Activated naive CD4-positive, alpha-beta T cell treated with anti-CD3 and anti-CD28 coated beads, Interleukin-2, amount 50 U/mL, for 72 hours (primary cell): ENCODE measurements at regions not wholly inside any gene's neighbourhood (a gene's known extent, or its start where the extent isn't known, plus 50 kb on each side); places are given as distances from the start of the nearest gene placed in this dataset.

Experiments used
- ATAC-seq, 2 donors: fragments of 150-1000 bp; cut with Tn5 transposase; 2 replicates each; pipeline ENCODE4 v1.10.0; 2021; ENCODE audit warnings: mild to moderate bottlenecking in 2 of 2, moderate library complexity in 2 of 2
- DNase-seq, 2 donors: peaks; one replicate each; pipeline ENCODE4 v3.0.0; 2021 to 2022; ENCODE audit warnings: low spot score in 2 of 2
- H3K27ac Mint-ChIP-seq, 2 donors: one replicate each; pipeline ENCODE4 v1.8.0; 2022; ENCODE audit warnings: mild to moderate bottlenecking in 2 of 2, mixed read lengths in 2 of 2
- H3K36me3 Mint-ChIP-seq, 2 donors: one replicate each; pipeline ENCODE4 v1.8.0; 2022; ENCODE audit warnings: mixed read lengths in 2 of 2
- H3K9me3 Mint-ChIP-seq, 2 donors: one replicate each; pipeline ENCODE4 v1.8.0; 2022; ENCODE audit warnings: mixed read lengths in 2 of 2

DNA sequence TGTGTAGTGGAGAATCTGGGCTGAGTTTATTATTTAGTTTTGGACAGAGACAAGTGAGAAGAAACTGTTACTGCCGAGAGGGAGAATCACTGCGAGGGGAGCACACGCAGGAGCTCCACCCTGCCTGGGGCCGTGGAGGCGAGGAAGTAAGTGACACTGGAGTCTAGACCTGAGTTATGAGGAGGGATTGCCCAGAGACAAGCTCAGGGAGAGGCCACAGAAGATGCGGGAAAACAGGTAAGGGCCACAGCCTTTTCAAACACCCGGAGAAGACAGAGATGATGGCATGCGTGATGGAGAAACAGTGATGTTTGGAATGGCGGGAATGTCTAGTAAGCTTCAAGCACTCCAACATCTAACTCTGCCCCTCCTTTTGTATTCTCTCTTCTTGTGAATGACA, 84.1 kb downstream of the TNFSF11 start:
- no peaks in the 10 kb centered on the region for H3K9me3 Mint-ChIP-seq
- no peak overlapping the region for H3K27ac Mint-ChIP-seq
- H3K36me3 Mint-ChIP-seq = no peaks in the 10 kb centered on the region

GRCh38 chr13:42660333-42660965, 86.5 kb downstream of the TNFSF11 start:
- H3K36me3 Mint-ChIP-seq = no peaks in the 10 kb centered on the region
- no peak overlapping the region for H3K27ac Mint-ChIP-seq
- H3K9me3 Mint-ChIP-seq = peaks cover 5% of the 10 kb centered on the region in 2 donors
- ATAC-seq (no peak), DNase-seq (no peak)

More for the DNA sequence above, 84.1 kb downstream of the TNFSF11 start:
- no peak for DNase-seq
- no peak for ATAC-seq

GRCh38 chr13:42667638-42668037, 93.7 kb downstream of the TNFSF11 start:
- H3K9me3 Mint-ChIP-seq = peaks cover 16 to 27% of the 10 kb centered on the region in 2 donors
- no peak for ATAC-seq
- DNase-seq = no peak
- peaks cover 0 to 8% of the 10 kb centered on the region in 2 donors for H3K36me3 Mint-ChIP-seq
- H3K27ac Mint-ChIP-seq = no peak overlapping the region

GRCh38 chr13:42671502-42671901, 97.5 kb downstream of the TNFSF11 start:
- peaks cover 8 to 12% of the 10 kb centered on the region in 2 donors for H3K9me3 Mint-ChIP-seq
- no peak for DNase-seq

DNA sequence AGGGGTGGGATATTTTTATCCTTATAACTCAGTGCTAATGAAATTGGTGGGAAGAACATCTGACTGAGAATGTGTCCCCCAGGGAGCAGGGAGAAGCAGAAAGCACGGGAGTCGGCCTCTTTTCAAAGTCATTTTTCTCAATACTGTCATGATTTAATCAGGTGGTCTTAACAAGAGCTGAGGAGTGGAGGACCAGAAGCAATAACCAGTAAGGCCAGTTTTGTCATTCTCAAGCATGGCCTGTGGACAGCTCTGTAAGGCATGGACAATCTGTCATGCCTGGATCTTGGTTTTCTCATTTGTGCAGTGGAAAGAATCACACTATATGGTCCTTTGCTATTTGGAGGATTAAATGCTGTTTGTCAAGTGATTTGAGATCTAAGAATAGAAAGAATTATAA, 99.7 kb downstream of the TNFSF11 start:
- ATAC-seq = no peak
- DNase-seq = no peak
- Mint-ChIP-seq H3K36me3 (no peaks in the 10 kb centered on the region), H3K27ac (no peak overlapping the region), H3K9me3 (peaks cover 0 to under 1% of the 10 kb centered on the region in 2 donors)

More at GRCh38 chr13:42671502-42671901, 97.5 kb downstream of the TNFSF11 start:
- Mint-ChIP-seq H3K36me3 (peaks cover 0 to 5% of the 10 kb centered on the region in 2 donors), H3K27ac (no peak overlapping the region)
- ATAC-seq = no peak

DNA sequence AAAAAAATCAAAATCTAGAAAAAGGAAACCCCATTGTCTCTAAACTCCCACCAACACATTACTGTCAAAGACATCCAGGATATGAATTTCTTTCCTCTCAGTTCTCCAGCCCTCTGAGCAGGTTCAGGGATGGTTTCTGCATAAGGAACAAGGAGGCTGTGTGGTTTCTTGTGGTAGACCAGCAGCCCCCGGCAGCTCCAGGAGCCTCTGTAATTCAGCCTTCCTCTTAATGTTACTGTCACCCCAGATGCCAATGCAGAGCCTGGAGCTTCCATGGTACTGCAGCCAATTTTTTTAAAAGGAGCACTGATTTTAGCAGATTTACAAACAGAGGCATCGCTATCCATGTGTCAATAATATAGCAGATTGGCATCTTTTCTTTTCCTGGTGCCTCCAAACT, 100.6 kb upstream of the FAM216B start:
- Mint-ChIP-seq H3K36me3 (no peaks in the 10 kb centered on the region), H3K9me3 (no peaks in the 10 kb centered on the region), H3K27ac (peak overlapping the region in 1 of 2 donors; percentile 40)
- DNase-seq = no peak
- ATAC-seq = no peak

- ATAC-seq = no peak
- no peak for DNase-seq
Observed at GRCh38 chr13:42681326-42682100, 99.9 kb upstream of the FAM216B start.

GRCh38 chr13:42684226-42684625, 97.2 kb upstream of the FAM216B start:
- ATAC-seq (no peak), DNase-seq (no peak)
- H3K27ac Mint-ChIP-seq = no peak overlapping the region
- H3K9me3 Mint-ChIP-seq = peaks cover 4 to 5% of the 10 kb centered on the region in 2 donors
- H3K36me3 Mint-ChIP-seq = peaks cover 0 to 5% of the 10 kb centered on the region in 2 donors

More at GRCh38 chr13:42681326-42682100, 99.9 kb upstream of the FAM216B start:
- no peaks in the 10 kb centered on the region for H3K9me3 Mint-ChIP-seq
- peak overlapping the region in 1 of 2 donors; percentile 40 for H3K27ac Mint-ChIP-seq
- no peaks in the 10 kb centered on the region for H3K36me3 Mint-ChIP-seq

GRCh38 chr13:42685751-42686150, 95.6 kb upstream of the FAM216B start:
- H3K9me3 Mint-ChIP-seq = peaks cover 4 to 5% of the 10 kb centered on the region in 2 donors
- no peak for DNase-seq
- H3K27ac Mint-ChIP-seq = no peak overlapping the region
- peaks cover 0 to 5% of the 10 kb centered on the region in 2 donors for H3K36me3 Mint-ChIP-seq
- no peak for ATAC-seq

GRCh38 chr13:42686165-42686564, 95.2 kb upstream of the FAM216B start:
- ATAC-seq (no peak), DNase-seq (no peak)
- no peak overlapping the region for H3K27ac Mint-ChIP-seq
- H3K9me3 Mint-ChIP-seq = peaks cover 4 to 5% of the 10 kb centered on the region in 2 donors
- H3K36me3 Mint-ChIP-seq = peaks cover 0 to 5% of the 10 kb centered on the region in 2 donors

- ATAC-seq = no peak
- Mint-ChIP-seq H3K27ac (no peak overlapping the region), H3K36me3 (peaks cover 0 to 5% of the 10 kb centered on the region in 2 donors), H3K9me3 (peaks cover 4 to 12% of the 10 kb centered on the region in 2 donors)
- no peak for DNase-seq
Observed at GRCh38 chr13:42688821-42689220, 92.6 kb upstream of the FAM216B start.

DNA sequence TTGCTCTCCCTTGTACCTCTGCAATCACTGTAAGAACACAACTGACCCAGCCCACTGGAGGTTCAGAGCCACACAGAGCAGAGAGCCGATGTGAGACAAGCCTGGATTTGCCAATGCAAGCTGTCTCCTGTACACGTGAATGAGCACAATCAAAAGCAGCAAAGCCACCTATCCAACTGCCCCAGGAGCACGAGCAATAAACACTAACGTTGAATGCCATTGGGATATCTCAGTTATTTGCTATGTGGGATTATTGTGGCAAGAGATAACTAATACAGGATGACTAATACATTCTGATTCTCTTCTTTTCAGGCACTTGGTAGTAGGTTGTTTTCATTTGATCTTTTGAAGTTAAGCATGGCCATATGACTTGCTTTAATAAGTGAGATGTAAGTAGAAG, 85.2 kb upstream of the FAM216B start:
- ATAC-seq (no peak), DNase-seq (no peak)
- Mint-ChIP-seq H3K27ac (no peak overlapping the region), H3K9me3 (peaks cover 4 to 7% of the 10 kb centered on the region in 2 donors), H3K36me3 (no peaks in the 10 kb centered on the region)

- Mint-ChIP-seq H3K27ac (no peak overlapping the region), H3K9me3 (peaks cover 0 to under 1% of the 10 kb centered on the region in 2 donors), H3K36me3 (no peaks in the 10 kb centered on the region)
- DNase-seq (no peak), ATAC-seq (no peak)
Observed at GRCh38 chr13:42699912-42700311, 81.5 kb upstream of the FAM216B start.

DNA sequence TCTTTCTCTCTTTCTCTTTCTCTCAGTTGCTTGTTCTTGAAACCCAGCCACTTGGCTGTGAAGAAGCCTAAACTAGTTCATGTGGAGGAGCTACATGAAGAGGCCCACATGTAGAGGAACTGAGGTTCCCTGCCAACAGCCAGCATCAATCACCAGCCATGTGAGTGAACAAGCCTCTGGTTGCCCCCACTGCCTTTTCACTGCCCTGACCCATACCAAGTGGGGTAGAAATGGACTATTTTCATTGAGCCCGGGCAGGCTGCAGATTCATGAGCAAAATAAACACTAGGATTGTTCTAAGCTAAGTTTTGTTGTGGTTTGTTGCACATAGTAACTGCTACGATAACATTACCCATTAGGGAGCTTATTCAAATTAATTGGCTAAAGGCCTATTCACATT, 78.7 kb upstream of the FAM216B start:
- Mint-ChIP-seq H3K27ac (no peak overlapping the region), H3K9me3 (peaks cover 0 to 5% of the 10 kb centered on the region in 2 donors), H3K36me3 (no peaks in the 10 kb centered on the region)
- DNase-seq (no peak), ATAC-seq (no peak)

GRCh38 chr13:42703740-42704139, 77.6 kb upstream of the FAM216B start:
- Mint-ChIP-seq H3K9me3 (peaks cover 0 to 5% of the 10 kb centered on the region in 2 donors), H3K36me3 (no peaks in the 10 kb centered on the region), H3K27ac (no peak overlapping the region)
- ATAC-seq (no peak), DNase-seq (no peak)

GRCh38 chr13:42706286-42706685, 75.1 kb upstream of the FAM216B start:
- ATAC-seq (no peak), DNase-seq (no peak)
- H3K9me3 Mint-ChIP-seq = peaks cover 0 to 5% of the 10 kb centered on the region in 2 donors
- no peak overlapping the region for H3K27ac Mint-ChIP-seq
- no peaks in the 10 kb centered on the region for H3K36me3 Mint-ChIP-seq

DNA sequence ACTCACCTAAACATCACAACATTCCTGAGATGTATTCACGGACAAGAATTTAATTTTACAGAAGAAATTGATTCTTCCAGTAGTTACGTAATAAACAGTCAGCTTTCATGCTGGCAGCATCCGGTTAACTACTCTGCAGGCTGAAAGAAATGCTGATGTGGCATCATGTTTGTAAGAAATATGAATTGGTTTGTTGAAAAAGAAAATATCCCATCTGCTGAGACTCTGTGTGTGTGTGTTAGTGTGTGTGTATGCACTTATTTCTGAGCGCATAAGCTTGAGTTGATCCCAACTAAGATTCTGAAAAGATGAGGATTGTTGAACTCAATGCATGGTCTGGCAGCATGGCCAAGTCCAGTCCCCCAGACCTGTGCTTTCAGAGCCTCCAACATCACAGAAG, 74.3 kb upstream of the FAM216B start:
- Mint-ChIP-seq H3K36me3 (no peaks in the 10 kb centered on the region), H3K27ac (no peak overlapping the region), H3K9me3 (peaks cover 0 to 5% of the 10 kb centered on the region in 2 donors)
- ATAC-seq = no peak
- DNase-seq = no peak

DNA sequence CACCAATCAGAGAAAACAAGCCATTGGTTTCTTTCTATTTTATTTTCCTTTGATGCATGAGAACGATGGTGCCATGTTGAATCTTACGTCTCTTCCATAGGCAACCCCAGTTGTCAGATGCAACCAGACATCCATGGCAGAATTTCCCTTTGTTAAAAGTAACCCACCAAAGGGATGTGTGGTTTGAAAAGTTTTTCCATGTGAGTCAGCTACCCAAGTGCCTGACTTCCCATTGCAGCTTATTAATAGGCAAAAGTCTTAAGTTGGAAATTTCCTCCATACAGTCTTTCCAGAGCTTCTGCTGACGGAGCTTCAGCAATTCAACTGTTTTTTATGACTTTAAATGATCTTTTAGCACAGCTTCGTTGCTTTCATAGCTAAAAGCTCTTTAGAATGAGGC, 73.8 kb upstream of the FAM216B start:
- DNase-seq = no peak
- no peak for ATAC-seq
- H3K9me3 Mint-ChIP-seq = peaks cover 0 to 5% of the 10 kb centered on the region in 2 donors
- H3K36me3 Mint-ChIP-seq = no peaks in the 10 kb centered on the region
- no peak overlapping the region for H3K27ac Mint-ChIP-seq
